IMR-90 (cell line): ENCODE measurements at regions not wholly inside any gene's neighbourhood (a gene's known extent, or its start where the extent isn't known, plus 50 kb on each side); places are given as distances from the start of the nearest gene placed in this dataset.

ENCODE experiments used
- ATAC-seq: fragments of 200-7000 bp; cut with Tn5 transposase; 2 replicates; pipeline ENCODE4 v1.9.1; 2020; ENCODE audit warnings: low read depth, mild to moderate bottlenecking, moderate library complexity
- BruUV-seq: library from RNA; stranded (reverse); fragments of 400-500 nt; replicated peaks from 2 replicates; lab custom pipeline; 2021; lab: Mats Ljungman, UMichigan
- CTCF ChIA-PET: fragments of 300-600 bp; formaldehyde crosslinking; extraction: SDS; loops from one replicate; lab custom pipeline; 2021; ENCODE audit warnings: antibody characterized with exemption; lab: Yijun Ruan, JAX
- POLR2A ChIA-PET: fragments of 300-600 bp; sonication (Branson Sonifier 250); formaldehyde crosslinking; loops from one replicate; lab custom pipeline; 2022; ENCODE audit warnings: antibody characterized with exemption; ENCODE audit not compliant: unreplicated experiment; lab: Charles Lee
- DNase-seq: peaks from one replicate; pipeline ENCODE4 v3.0.0; 2013
- H2AFZ ChIP-seq: replicated peaks from 2 replicates; pipeline ENCODE3; 2013; ENCODE audit warnings: low read length, mild to moderate bottlenecking; ENCODE audit not compliant: poor library complexity
- H2AK5ac ChIP-seq: 2 replicates; pipeline ENCODE4 v1.6.1; 2013; ENCODE audit warnings: low read depth, low read length, inconsistent platforms
- H2AK9ac ChIP-seq: replicated peaks from 2 replicates; pipeline ENCODE3; 2013; ENCODE audit warnings: mild to moderate bottlenecking, low read depth, low read length, moderate library complexity; ENCODE audit not compliant: poor library complexity
- H2BK120ac ChIP-seq: 2 replicates; pipeline ENCODE4 v1.6.1; 2013; ENCODE audit warnings: low read depth, low read length, inconsistent platforms
- H2BK15ac ChIP-seq: 3 replicates; pipeline ENCODE4 v1.6.1; 2013; ENCODE audit warnings: low read depth, low read length, inconsistent platforms
- H2BK20ac ChIP-seq: 2 replicates; pipeline ENCODE4 v1.6.1; 2013; ENCODE audit warnings: low read depth, mild to moderate bottlenecking, inconsistent platforms, low read length, moderate library complexity
- H2BK5ac ChIP-seq: 2 replicates; pipeline ENCODE4 v1.6.1; 2013; ENCODE audit warnings: mild to moderate bottlenecking, low read depth, low read length, inconsistent platforms; ENCODE audit not compliant: poor library complexity, severe bottlenecking
- H3K14ac ChIP-seq: replicated peaks from 2 replicates; pipeline ENCODE4 v1.6.1; 2013; ENCODE audit warnings: low read depth, low read length, inconsistent platforms
- H3K18ac ChIP-seq: 2 replicates; pipeline ENCODE4 v1.6.1; 2013; ENCODE audit warnings: low read depth, low read length, control low read depth
- H3K23ac ChIP-seq: 2 replicates; pipeline ENCODE4 v1.6.1; 2013; ENCODE audit warnings: low read depth, low read length, inconsistent platforms
- H3K27ac ChIP-seq: 2 replicates; pipeline ENCODE4 v1.5.1; 2013; ENCODE audit warnings: mild to moderate bottlenecking, control low read depth, low read length; ENCODE audit not compliant: insufficient read depth
- H3K27me3 ChIP-seq: 2 replicates; pipeline ENCODE4 v1.6.1; 2013; ENCODE audit warnings: low read length; ENCODE audit not compliant: control insufficient read depth, insufficient read depth
- H3K36me3 ChIP-seq: 2 replicates; pipeline ENCODE4 v1.6.1; 2013; ENCODE audit warnings: low read length, mixed read lengths; ENCODE audit not compliant: control insufficient read depth, insufficient read depth
- H3K4ac ChIP-seq: 2 replicates; pipeline ENCODE4 v1.6.1; 2013; ENCODE audit warnings: low read depth, low read length, inconsistent platforms
- H3K4me1 ChIP-seq: 2 replicates; pipeline ENCODE4 v1.6.1; 2013; ENCODE audit warnings: low read length, mixed read lengths; ENCODE audit not compliant: control insufficient read depth, insufficient read depth
- H3K4me2 ChIP-seq: 2 replicates; pipeline ENCODE4 v1.6.1; 2013; ENCODE audit warnings: low read depth, mild to moderate bottlenecking, control low read depth, low read length, moderate library complexity
- H3K4me3 ChIP-seq: 2 replicates; pipeline ENCODE4 v1.5.1; 2013; ENCODE audit warnings: low read depth, mild to moderate bottlenecking, control low read depth, low read length, moderate library complexity; ENCODE audit not compliant: insufficient read depth
- H3K56ac ChIP-seq: 2 replicates; pipeline ENCODE4 v1.6.1; 2013; ENCODE audit warnings: low read length, inconsistent platforms; ENCODE audit not compliant: insufficient read depth; ENCODE audit errors: extremely low read depth
- H3K79me1 ChIP-seq, 2 experiments: 2 replicates each; pipeline ENCODE4 v1.6.1; 2013; ENCODE audit warnings: low read length in 2 of 2, inconsistent platforms in 1 of 2, low read depth in 1 of 2
- H3K9ac ChIP-seq: 2 replicates; pipeline ENCODE4 v1.6.1; 2013; ENCODE audit warnings: low read depth, low read length, control low read depth
- H3K9me1 ChIP-seq: 2 replicates; pipeline ENCODE4 v1.6.1; 2013; ENCODE audit warnings: low read length, inconsistent platforms; ENCODE audit not compliant: insufficient read depth
- H3K9me3 ChIP-seq: 2 replicates; pipeline ENCODE4 v1.6.1; 2013; ENCODE audit warnings: low read length; ENCODE audit not compliant: control insufficient read depth, insufficient read depth
- H4K20me1 ChIP-seq: 2 replicates; pipeline ENCODE4 v1.6.1; 2013; ENCODE audit warnings: low read length, inconsistent platforms; ENCODE audit not compliant: insufficient read depth
- H4K5ac ChIP-seq: 2 replicates; pipeline ENCODE4 v1.6.1; 2013; ENCODE audit warnings: mild to moderate bottlenecking, low read depth, low read length, control low read depth
- H4K8ac ChIP-seq, 2 experiments: 2 replicates each; pipeline ENCODE4 v1.6.1; 2013; ENCODE audit warnings: low read depth in 2 of 2, low read length in 2 of 2, control low read depth in 1 of 2, inconsistent platforms in 1 of 2
- H4K91ac ChIP-seq: 2 replicates; pipeline ENCODE4 v1.6.1; 2013; ENCODE audit warnings: low read depth, low read length, inconsistent platforms; ENCODE audit not compliant: insufficient read depth
- BHLHE40 ChIP-seq: fragments of 150-350 bp; IDR thresholded peaks from 2 replicates; pipeline ENCODE4 v1.6.1; 2016; ENCODE audit warnings: mild to moderate bottlenecking, low read depth, low read length
- MAFK ChIP-seq: IDR thresholded peaks from 2 replicates; pipeline ENCODE4 v1.6.1; 2012; ENCODE audit warnings: low read depth, low read length, improper control_type of control experiment
- MAZ ChIP-seq: IDR thresholded peaks from 2 replicates; pipeline ENCODE4 v1.6.1; 2012; ENCODE audit warnings: low read depth, mild to moderate bottlenecking, low read length, improper control_type of control experiment, moderate library complexity, borderline replicate concordance
- NFE2L2 ChIP-seq: fragments of 150-350 bp; IDR thresholded peaks from 2 replicates; pipeline ENCODE4 v1.6.1; 2016; ENCODE audit warnings: low read depth, mild to moderate bottlenecking, low read length
- RAD21 ChIP-seq: IDR thresholded peaks from 2 replicates; pipeline ENCODE4 v1.6.1; 2012; ENCODE audit warnings: low read length, improper control_type of control experiment
- RCOR1 ChIP-seq: IDR thresholded peaks from 2 replicates; pipeline ENCODE4 v1.6.1; 2012; ENCODE audit warnings: mild to moderate bottlenecking, low read length, improper control_type of control experiment; ENCODE audit not compliant: insufficient replicate concordance
- RFX5 ChIP-seq: IDR thresholded peaks from 2 replicates; pipeline ENCODE4 v1.8.0; 2012; ENCODE audit warnings: low read depth, mild to moderate bottlenecking, low read length, moderate library complexity
- SMC3 ChIP-seq: fragments of 150-350 bp; IDR thresholded peaks from 2 replicates; pipeline ENCODE4 v1.6.1; 2016; ENCODE audit warnings: low read depth, mild to moderate bottlenecking, antibody characterized with exemption, low read length, moderate library complexity
- dilution Hi-C: fragments of 300-500 bp; cut with HindIII; formaldehyde crosslinking; loops from one replicate; pipeline ENCODE4 v1.14.3; 2018; ENCODE audit warnings: low sequenced_read_pairs; ENCODE audit not compliant: unreplicated experiment
- in situ Hi-C: fragments of 300-500 bp; cut with MboI; formaldehyde crosslinking; loops from 3 replicates; pipeline ENCODE4 v1.14.3; 2019; ENCODE audit warnings: low sequenced_read_pairs, inconsistent platforms, mixed read lengths
- intact Hi-C: fragments of 100-400 bp; cut with micrococcal nuclease; formaldehyde crosslinking; loops from 2 replicates; pipeline ENCODE4 v1.10.0; 2022
- TF ChIP-seq, protein P1 (sequence below): fragments of 150-350 bp; IDR thresholded peaks from 2 replicates; pipeline ENCODE4 v1.6.1; 2017; ENCODE audit warnings: mild to moderate bottlenecking, antibody characterized with exemption, low read length, low read depth
- TF ChIP-seq, protein P2 (sequence below): conservative IDR thresholded peaks from 2 replicates; pipeline ENCODE4 v1.5.1; 2012; ENCODE audit warnings: mild to moderate bottlenecking, low read depth, low read length, improper control_type of control experiment
- TF ChIP-seq, protein P3 (sequence below): fragments of 150-350 bp; IDR thresholded peaks from 2 replicates; pipeline ENCODE4 v1.6.1; 2016; ENCODE audit warnings: low read depth, mild to moderate bottlenecking, low read length, moderate library complexity, borderline replicate concordance

DNA sequence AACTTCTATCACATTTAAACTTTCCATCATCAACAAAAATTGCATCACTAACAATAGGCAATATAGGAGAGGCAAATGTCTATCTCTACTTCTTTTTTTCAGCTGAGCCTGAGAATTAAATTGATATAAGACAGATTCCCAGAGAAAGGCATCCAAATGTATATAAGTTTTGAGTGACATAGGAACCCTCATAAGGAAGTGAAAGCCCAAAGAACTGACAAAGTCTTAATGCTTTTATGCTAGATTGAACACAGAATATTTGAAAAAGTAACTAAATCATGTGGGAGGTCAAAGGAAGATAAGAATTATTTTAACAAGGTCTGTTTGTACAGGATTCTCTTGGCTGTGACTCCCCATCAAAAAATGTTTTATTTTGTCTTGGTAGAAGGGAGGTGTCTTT lies 714.9 kb downstream of the GRXCR1 start:
- CTCF ChIA-PET, result no interaction called here
- Histone ChIP-seq H3K9me1 (no peaks in the 10 kb centered on the region), H3K27ac (no peak overlapping the region), H3K4me3 (no peak overlapping the region), H3K9me3 (no peaks in the 10 kb centered on the region), H3K23ac (no peak overlapping the region), H2BK20ac (no peak overlapping the region), H4K8ac (no peak overlapping the region), H3K4me1 (no peaks in the 10 kb centered on the region), H3K18ac (no peak overlapping the region), H3K4me2 (no peak overlapping the region), H3K56ac (no peak overlapping the region), H3K27me3 (no peaks in the 10 kb centered on the region), H3K9ac (no peak overlapping the region), H4K5ac (no peak overlapping the region), H2BK15ac (no peak overlapping the region), H3K36me3 (no peaks in the 10 kb centered on the region), H2BK5ac (no peak overlapping the region), H2AK5ac (no peak overlapping the region), H4K20me1 (no peaks in the 10 kb centered on the region), H2BK120ac (no peak overlapping the region), H4K91ac (no peak overlapping the region), H2AK9ac (no peak overlapping the region), H3K79me1 (no peaks in the 10 kb centered on the region), H3K4ac (no peak overlapping the region), H3K14ac (no peak overlapping the region), H2AFZ (no peak overlapping the region)
- intact Hi-C loops, result no loop called here
- in situ Hi-C loops, result no loop called here
- no TSS peak for BruUV-seq
- no peak for DNase-seq
- TF ChIP-seq, protein P1, sequence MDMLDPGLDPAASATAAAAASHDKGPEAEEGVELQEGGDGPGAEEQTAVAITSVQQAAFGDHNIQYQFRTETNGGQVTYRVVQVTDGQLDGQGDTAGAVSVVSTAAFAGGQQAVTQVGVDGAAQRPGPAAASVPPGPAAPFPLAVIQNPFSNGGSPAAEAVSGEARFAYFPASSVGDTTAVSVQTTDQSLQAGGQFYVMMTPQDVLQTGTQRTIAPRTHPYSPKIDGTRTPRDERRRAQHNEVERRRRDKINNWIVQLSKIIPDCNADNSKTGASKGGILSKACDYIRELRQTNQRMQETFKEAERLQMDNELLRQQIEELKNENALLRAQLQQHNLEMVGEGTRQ, result no peak
- no peak for TF ChIP-seq MAFK
- TF ChIP-seq, protein P2, sequence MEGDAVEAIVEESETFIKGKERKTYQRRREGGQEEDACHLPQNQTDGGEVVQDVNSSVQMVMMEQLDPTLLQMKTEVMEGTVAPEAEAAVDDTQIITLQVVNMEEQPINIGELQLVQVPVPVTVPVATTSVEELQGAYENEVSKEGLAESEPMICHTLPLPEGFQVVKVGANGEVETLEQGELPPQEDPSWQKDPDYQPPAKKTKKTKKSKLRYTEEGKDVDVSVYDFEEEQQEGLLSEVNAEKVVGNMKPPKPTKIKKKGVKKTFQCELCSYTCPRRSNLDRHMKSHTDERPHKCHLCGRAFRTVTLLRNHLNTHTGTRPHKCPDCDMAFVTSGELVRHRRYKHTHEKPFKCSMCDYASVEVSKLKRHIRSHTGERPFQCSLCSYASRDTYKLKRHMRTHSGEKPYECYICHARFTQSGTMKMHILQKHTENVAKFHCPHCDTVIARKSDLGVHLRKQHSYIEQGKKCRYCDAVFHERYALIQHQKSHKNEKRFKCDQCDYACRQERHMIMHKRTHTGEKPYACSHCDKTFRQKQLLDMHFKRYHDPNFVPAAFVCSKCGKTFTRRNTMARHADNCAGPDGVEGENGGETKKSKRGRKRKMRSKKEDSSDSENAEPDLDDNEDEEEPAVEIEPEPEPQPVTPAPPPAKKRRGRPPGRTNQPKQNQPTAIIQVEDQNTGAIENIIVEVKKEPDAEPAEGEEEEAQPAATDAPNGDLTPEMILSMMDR, result no peak
- TF ChIP-seq BHLHE40, result no peak
- no peak for TF ChIP-seq SMC3
- TF ChIP-seq MAZ, result no peak
- no peak for TF ChIP-seq RCOR1
- no peak for TF ChIP-seq RAD21
- TF ChIP-seq, protein P3, sequence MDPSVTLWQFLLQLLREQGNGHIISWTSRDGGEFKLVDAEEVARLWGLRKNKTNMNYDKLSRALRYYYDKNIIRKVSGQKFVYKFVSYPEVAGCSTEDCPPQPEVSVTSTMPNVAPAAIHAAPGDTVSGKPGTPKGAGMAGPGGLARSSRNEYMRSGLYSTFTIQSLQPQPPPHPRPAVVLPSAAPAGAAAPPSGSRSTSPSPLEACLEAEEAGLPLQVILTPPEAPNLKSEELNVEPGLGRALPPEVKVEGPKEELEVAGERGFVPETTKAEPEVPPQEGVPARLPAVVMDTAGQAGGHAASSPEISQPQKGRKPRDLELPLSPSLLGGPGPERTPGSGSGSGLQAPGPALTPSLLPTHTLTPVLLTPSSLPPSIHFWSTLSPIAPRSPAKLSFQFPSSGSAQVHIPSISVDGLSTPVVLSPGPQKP, result no peak
- TF ChIP-seq RFX5, result no peak
- no peak for TF ChIP-seq NFE2L2
- dilution Hi-C loops, result no loop called here
- POLR2A ChIA-PET, result no interaction called here
- no peak for ATAC-seq
